Loucy (cell line): ENCODE measurements at regions not wholly inside any gene's neighbourhood (a gene's known extent, or its start where the extent isn't known, plus 50 kb on each side); places are given as distances from the start of the nearest gene placed in this dataset.

ENCODE experiments used
- CTCF ChIP-seq: fragments of 200-600 bp; sonication (generic); conservative IDR thresholded peaks from 2 replicates; pipeline ENCODE4 v1.5.1; 2014; ENCODE audit warnings: mild to moderate bottlenecking, antibody characterized with exemption, low read length
- EZH2phosphoT487 ChIP-seq: fragments of 200-600 bp; IDR thresholded peaks from 2 replicates; pipeline ENCODE4 v1.6.1; 2018; ENCODE audit warnings: antibody characterized with exemption, mild to moderate bottlenecking, moderate library complexity, borderline replicate concordance

GRCh38 chr15:29556380-29556779 lies 265.9 kb downstream of the TJP1 start:
- no peak for TF ChIP-seq CTCF
- TF ChIP-seq EZH2phosphoT487: no peak
